H9 (cell line): ENCODE measurements at regions not wholly inside any gene's neighbourhood (a gene's known extent, or its start where the extent isn't known, plus 50 kb on each side); places are given as distances from the start of the nearest gene placed in this dataset.

Experiments used
- DNase-seq: peaks from one replicate; pipeline ENCODE4 v3.0.0-alpha.2; 2017
- H2AFZ ChIP-seq: one replicate; pipeline ENCODE4 v1.6.1; 2013; ENCODE audit warnings: mild to moderate bottlenecking, low read length, control low read depth, moderate library complexity
- H2AK5ac ChIP-seq: 2 replicates; pipeline ENCODE4 v1.6.1; 2013; ENCODE audit warnings: low read length, control low read depth, mixed read lengths; ENCODE audit not compliant: insufficient read length
- H2BK120ac ChIP-seq: one replicate; pipeline ENCODE4 v1.6.1; 2013; ENCODE audit warnings: low read depth, mild to moderate bottlenecking, low read length, control low read depth, inconsistent platforms; ENCODE audit not compliant: poor library complexity, severe bottlenecking
- H2BK12ac ChIP-seq: 2 replicates; pipeline ENCODE4 v1.6.1; 2013; ENCODE audit warnings: low read length, control low read depth, mixed read lengths, low read depth; ENCODE audit not compliant: insufficient read length
- H2BK15ac ChIP-seq: 2 replicates; pipeline ENCODE4 v1.6.1; 2013; ENCODE audit warnings: low read depth, low read length, control low read depth
- H2BK20ac ChIP-seq: one replicate; pipeline ENCODE4 v1.6.1; 2013; ENCODE audit warnings: low read depth, mild to moderate bottlenecking, low read length, control low read depth, inconsistent platforms; ENCODE audit not compliant: poor library complexity, severe bottlenecking
- H2BK5ac ChIP-seq: 2 replicates; pipeline ENCODE4 v1.6.1; 2013; ENCODE audit warnings: low read length, control low read depth, mixed read lengths; ENCODE audit not compliant: insufficient read length
- H3K14ac ChIP-seq: 2 replicates; pipeline ENCODE4 v1.6.1; 2013; ENCODE audit warnings: low read length, control low read depth; ENCODE audit not compliant: insufficient read depth
- H3K18ac ChIP-seq: 2 replicates; pipeline ENCODE4 v1.6.1; 2013; ENCODE audit warnings: low read depth, mild to moderate bottlenecking, mixed read lengths, low read length, control low read depth; ENCODE audit not compliant: insufficient read length
- H3K23ac ChIP-seq: 2 replicates; pipeline ENCODE4 v1.6.1; 2013; ENCODE audit warnings: low read length, control low read depth, mixed read lengths, low read depth; ENCODE audit not compliant: insufficient read length
- H3K23me2 ChIP-seq: 2 replicates; pipeline ENCODE4 v1.6.1; 2013; ENCODE audit warnings: low read depth, mild to moderate bottlenecking, mixed read lengths, low read length, control low read depth; ENCODE audit not compliant: insufficient read length, poor library complexity, severe bottlenecking
- H3K27ac ChIP-seq: 2 replicates; pipeline ENCODE4 v1.5.1; 2013; ENCODE audit warnings: low read length, control low read depth, mixed read lengths, low read depth; ENCODE audit not compliant: insufficient read length
- H3K27me3 ChIP-seq: 2 replicates; pipeline ENCODE4 v1.6.1; 2013; ENCODE audit warnings: low read length, control low read depth, inconsistent platforms; ENCODE audit not compliant: insufficient read depth
- H3K4ac ChIP-seq: 2 replicates; pipeline ENCODE4 v1.6.1; 2013; ENCODE audit warnings: low read depth, mild to moderate bottlenecking, control low read depth, inconsistent platforms, low read length, moderate library complexity
- H3K4me1 ChIP-seq: 2 replicates; pipeline ENCODE4 v1.6.1; 2013; ENCODE audit warnings: low read length, control low read depth, inconsistent platforms; ENCODE audit not compliant: insufficient read depth
- H3K4me2 ChIP-seq: 2 replicates; pipeline ENCODE4 v1.6.1; 2013; ENCODE audit warnings: low read length, control low read depth, mixed read lengths; ENCODE audit not compliant: insufficient read length, insufficient read depth
- H3K56ac ChIP-seq: 2 replicates; pipeline ENCODE4 v1.6.1; 2013; ENCODE audit warnings: low read depth, mild to moderate bottlenecking, mixed read lengths, low read length, control low read depth; ENCODE audit not compliant: insufficient read length
- H3K79me1 ChIP-seq: 2 replicates; pipeline ENCODE4 v1.6.1; 2013; ENCODE audit warnings: low read depth, mild to moderate bottlenecking, moderate library complexity, low read length, control low read depth, inconsistent platforms; ENCODE audit not compliant: insufficient read depth, poor library complexity, severe bottlenecking
- H3K79me2 ChIP-seq: 2 replicates; pipeline ENCODE4 v1.6.1; 2013; ENCODE audit warnings: low read length, control low read depth, inconsistent platforms; ENCODE audit not compliant: insufficient read depth
- H3K9ac ChIP-seq: 2 replicates; pipeline ENCODE4 v1.6.1; 2013; ENCODE audit warnings: low read length, control low read depth, mixed read lengths; ENCODE audit not compliant: insufficient read length; ENCODE audit errors: extremely low read depth
- H3K9me3 ChIP-seq: one replicate; pipeline ENCODE4 v1.6.1; 2013; ENCODE audit warnings: low read depth, low read length, inconsistent platforms; ENCODE audit not compliant: control insufficient read depth
- H3T11ph ChIP-seq: one replicate; pipeline ENCODE4 v1.6.1; 2013; ENCODE audit warnings: mild to moderate bottlenecking, low read length, control low read depth, inconsistent platforms
- H4K20me1 ChIP-seq: one replicate; pipeline ENCODE4 v1.6.1; 2013; ENCODE audit not compliant: control insufficient read depth, insufficient read length, insufficient read depth
- H4K5ac ChIP-seq: 2 replicates; pipeline ENCODE4 v1.6.1; 2013; ENCODE audit warnings: low read depth, mild to moderate bottlenecking, mixed read lengths, low read length, control low read depth; ENCODE audit not compliant: insufficient read length
- H4K8ac ChIP-seq: replicated peaks from 2 replicates; pipeline ENCODE4 v1.6.1; 2013; ENCODE audit warnings: low read length, control low read depth, mixed read lengths, low read depth; ENCODE audit not compliant: insufficient read length
- H4K91ac ChIP-seq: 2 replicates; pipeline ENCODE4 v1.6.1; 2013; ENCODE audit warnings: low read depth, mild to moderate bottlenecking, moderate library complexity, mixed read lengths, low read length, control low read depth; ENCODE audit not compliant: insufficient read length
- H3K27ac Mint-ChIP-seq, 3 experiments: 2 replicates in 2 of 3; 3 replicates in 1 of 3; pipeline ENCODE4 v1.8.0; 2020 to 2021; ENCODE audit warnings: mixed read lengths in 3 of 3, mild to moderate bottlenecking in 1 of 3, moderate library complexity in 1 of 3
- H3K27me3 Mint-ChIP-seq: 2 replicates; pipeline ENCODE4 v1.8.0; 2021; ENCODE audit warnings: low read depth, mild to moderate bottlenecking, moderate library complexity, mixed read lengths
- H3K36me3 Mint-ChIP-seq, 3 experiments: 2 replicates in 2 of 3; 3 replicates in 1 of 3; pipeline ENCODE4 v1.8.0; 2020 to 2021; ENCODE audit warnings: low read depth in 3 of 3, mixed read lengths in 3 of 3; ENCODE audit not compliant: insufficient read depth in 1 of 3
- H3K4me1 Mint-ChIP-seq, 2 experiments: 2 replicates each; pipeline ENCODE4 v1.8.0; 2020; ENCODE audit warnings: mixed read lengths in 2 of 2
- H3K4me3 Mint-ChIP-seq, 2 experiments: 2 replicates in 1 of 2; 3 replicates in 1 of 2; pipeline ENCODE4 v1.8.0; 2020 to 2021; ENCODE audit warnings: mild to moderate bottlenecking in 2 of 2, mixed read lengths in 2 of 2, moderate library complexity in 1 of 2
- H3K9me3 Mint-ChIP-seq, 2 experiments: 2 replicates in 1 of 2; 3 replicates in 1 of 2; pipeline ENCODE4 v1.8.0; 2020; ENCODE audit warnings: mild to moderate bottlenecking in 2 of 2, mixed read lengths in 2 of 2, moderate library complexity in 1 of 2
- TF ChIP-seq, protein P1 (sequence below): fragments of 200-600 bp; sonication (generic); conservative IDR thresholded peaks from 3 replicates; pipeline ENCODE4 v1.8.0; 2021; ENCODE audit warnings: antibody characterized with exemption, mild to moderate bottlenecking

DNA sequence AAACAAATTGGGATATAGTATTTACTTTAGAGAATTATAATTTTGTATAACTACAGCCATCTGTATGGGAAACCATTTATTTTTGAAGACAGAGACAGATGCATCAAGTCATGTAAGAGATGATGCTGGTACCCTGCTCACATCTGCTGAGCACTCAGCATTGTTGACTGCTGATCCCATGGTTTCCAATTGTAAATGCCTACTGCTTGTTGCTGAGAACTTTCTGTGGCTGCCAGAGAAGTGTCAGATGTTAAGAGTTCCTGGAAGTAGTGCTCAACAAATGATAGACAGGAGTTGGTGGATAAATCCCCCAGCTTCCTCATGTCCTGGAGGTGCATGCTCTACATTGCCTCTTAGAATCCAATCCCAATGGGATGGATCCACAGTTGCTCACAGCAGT is 167.1 kb downstream of the OXSM start:
- Histone ChIP-seq H3K79me2 (no peaks in the 10 kb centered on the region), H3K23ac (no peak overlapping the region), H3K27ac (no peak overlapping the region), H2BK12ac (no peak overlapping the region), H3K79me1 (no peaks in the 10 kb centered on the region), H2BK120ac (no peak overlapping the region), H3K56ac (no peak overlapping the region), H2BK20ac (no peak overlapping the region), H4K5ac (no peak overlapping the region), H3K23me2 (no peaks in the 10 kb centered on the region), H4K8ac (no peak overlapping the region), H3K27me3 (no peaks in the 10 kb centered on the region), H2AFZ (no peak overlapping the region), H2BK5ac (no peak overlapping the region), H3K4ac (no peak overlapping the region), H3K9ac (no peak overlapping the region), H3K18ac (no peak overlapping the region), H3T11ph (no peak overlapping the region), H4K20me1 (no peaks in the 10 kb centered on the region), H3K4me2 (no peak overlapping the region), H2AK5ac (no peak overlapping the region), H2BK15ac (no peak overlapping the region), H3K9me3 (no peaks in the 10 kb centered on the region), H4K91ac (no peak overlapping the region), H3K4me1 (no peaks in the 10 kb centered on the region), H3K14ac (no peak overlapping the region)
- Mint-ChIP-seq H3K4me1 (no peaks in the 10 kb centered on the region), H3K27me3 (no peaks in the 10 kb centered on the region), H3K9me3 (no peaks in the 10 kb centered on the region), H3K36me3 (no peaks in the 10 kb centered on the region), H3K4me3 (no peak overlapping the region), H3K27ac (no peak overlapping the region)
- DNase-seq = no peak
- TF ChIP-seq, protein P1, sequence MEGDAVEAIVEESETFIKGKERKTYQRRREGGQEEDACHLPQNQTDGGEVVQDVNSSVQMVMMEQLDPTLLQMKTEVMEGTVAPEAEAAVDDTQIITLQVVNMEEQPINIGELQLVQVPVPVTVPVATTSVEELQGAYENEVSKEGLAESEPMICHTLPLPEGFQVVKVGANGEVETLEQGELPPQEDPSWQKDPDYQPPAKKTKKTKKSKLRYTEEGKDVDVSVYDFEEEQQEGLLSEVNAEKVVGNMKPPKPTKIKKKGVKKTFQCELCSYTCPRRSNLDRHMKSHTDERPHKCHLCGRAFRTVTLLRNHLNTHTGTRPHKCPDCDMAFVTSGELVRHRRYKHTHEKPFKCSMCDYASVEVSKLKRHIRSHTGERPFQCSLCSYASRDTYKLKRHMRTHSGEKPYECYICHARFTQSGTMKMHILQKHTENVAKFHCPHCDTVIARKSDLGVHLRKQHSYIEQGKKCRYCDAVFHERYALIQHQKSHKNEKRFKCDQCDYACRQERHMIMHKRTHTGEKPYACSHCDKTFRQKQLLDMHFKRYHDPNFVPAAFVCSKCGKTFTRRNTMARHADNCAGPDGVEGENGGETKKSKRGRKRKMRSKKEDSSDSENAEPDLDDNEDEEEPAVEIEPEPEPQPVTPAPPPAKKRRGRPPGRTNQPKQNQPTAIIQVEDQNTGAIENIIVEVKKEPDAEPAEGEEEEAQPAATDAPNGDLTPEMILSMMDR = no peak
